Activated CD4-positive, alpha-beta T cell treated with anti-CD3 and anti-CD28 coated beads, Interleukin-2, amount 10 ng/mL, durations not matched to agents 24 days and 14 days (primary cell): ENCODE measurements at regions not wholly inside any gene's neighbourhood (a gene's known extent, or its start where the extent isn't known, plus 50 kb on each side); places are given as distances from the start of the nearest gene placed in this dataset.

ENCODE experiments used
- DNase-seq: peaks from one replicate; pipeline ENCODE4 v3.0.0; 2022
- H3K27ac Mint-ChIP-seq: one replicate; pipeline ENCODE4 v1.8.0; 2022; ENCODE audit warnings: mild to moderate bottlenecking, mixed read lengths
- H3K27me3 Mint-ChIP-seq: one replicate; pipeline ENCODE4 v1.8.0; 2022; ENCODE audit warnings: mixed read lengths
- H3K36me3 Mint-ChIP-seq: one replicate; pipeline ENCODE4 v1.8.0; 2022; ENCODE audit warnings: low read depth, mild to moderate bottlenecking, mixed read lengths
- H3K4me1 Mint-ChIP-seq: one replicate; pipeline ENCODE4 v1.8.0; 2021; ENCODE audit warnings: mixed read lengths
- H3K4me3 Mint-ChIP-seq: one replicate; pipeline ENCODE4 v1.8.0; 2022; ENCODE audit warnings: mild to moderate bottlenecking, moderate library complexity, mixed read lengths
- H3K9me3 Mint-ChIP-seq: one replicate; pipeline ENCODE4 v1.8.0; 2021; ENCODE audit warnings: mixed read lengths
- intact Hi-C: fragments of 100-400 bp; cut with micrococcal nuclease; formaldehyde crosslinking; loops from one replicate; pipeline ENCODE4 v1.15.1; 2023

DNA sequence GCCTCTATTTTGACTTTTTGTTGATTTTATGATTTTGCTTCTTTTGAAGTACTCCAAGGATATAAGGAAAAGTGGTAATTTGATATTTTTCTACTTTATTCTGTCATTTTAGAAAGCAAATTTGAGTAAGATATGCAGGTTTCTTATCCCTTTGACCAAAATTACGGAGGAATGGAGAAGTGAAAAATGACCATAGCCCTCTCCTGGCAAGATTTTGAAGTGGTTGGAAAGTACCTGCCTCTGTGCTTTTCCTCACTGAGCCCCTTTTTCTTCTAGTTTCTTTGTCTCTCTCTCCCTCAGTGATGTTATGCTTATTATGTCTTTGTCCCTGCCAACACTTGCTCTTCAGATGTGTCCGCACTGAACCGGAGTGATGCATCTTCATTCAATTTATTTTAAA, 898.1 kb downstream of the EPHA4 start:
- no peaks in the 10 kb centered on the region for H3K4me1 Mint-ChIP-seq
- H3K27me3 Mint-ChIP-seq: no peaks in the 10 kb centered on the region
- intact Hi-C loops: no loop called here

DNA sequence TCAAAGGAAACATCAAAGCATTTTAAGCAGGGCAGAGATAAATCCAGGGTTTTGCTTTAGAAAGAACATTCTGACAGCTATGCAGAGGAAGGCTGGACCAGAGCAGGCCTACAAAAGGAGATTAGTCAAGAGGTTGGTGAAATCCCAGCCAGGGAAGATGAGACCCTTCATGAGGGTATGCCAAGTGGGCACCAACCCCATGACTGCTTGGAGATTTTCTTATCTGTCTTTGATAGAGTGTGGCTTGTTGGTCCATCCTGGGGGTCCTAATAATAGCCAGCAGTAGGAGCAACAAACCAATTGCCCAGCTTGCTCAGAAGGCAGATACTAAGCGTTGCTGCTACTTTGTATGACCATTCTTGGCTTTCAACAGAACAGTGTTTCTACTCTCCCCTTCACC, 895.4 kb downstream of the EPHA4 start:
- H3K9me3 Mint-ChIP-seq: no peaks in the 10 kb centered on the region
- no peaks in the 10 kb centered on the region for H3K4me1 Mint-ChIP-seq
- intact Hi-C loops: no loop called here
- no peaks in the 10 kb centered on the region for H3K36me3 Mint-ChIP-seq
- no peak for DNase-seq
- H3K4me3 Mint-ChIP-seq: no peak overlapping the region
- H3K27ac Mint-ChIP-seq: no peak overlapping the region
- no peaks in the 10 kb centered on the region for H3K27me3 Mint-ChIP-seq

More for the DNA sequence above, 898.1 kb downstream of the EPHA4 start:
- H3K36me3 Mint-ChIP-seq: no peaks in the 10 kb centered on the region
- no peak overlapping the region for H3K27ac Mint-ChIP-seq
- no peak overlapping the region for H3K4me3 Mint-ChIP-seq
- no peak for DNase-seq
- no peaks in the 10 kb centered on the region for H3K9me3 Mint-ChIP-seq

DNA sequence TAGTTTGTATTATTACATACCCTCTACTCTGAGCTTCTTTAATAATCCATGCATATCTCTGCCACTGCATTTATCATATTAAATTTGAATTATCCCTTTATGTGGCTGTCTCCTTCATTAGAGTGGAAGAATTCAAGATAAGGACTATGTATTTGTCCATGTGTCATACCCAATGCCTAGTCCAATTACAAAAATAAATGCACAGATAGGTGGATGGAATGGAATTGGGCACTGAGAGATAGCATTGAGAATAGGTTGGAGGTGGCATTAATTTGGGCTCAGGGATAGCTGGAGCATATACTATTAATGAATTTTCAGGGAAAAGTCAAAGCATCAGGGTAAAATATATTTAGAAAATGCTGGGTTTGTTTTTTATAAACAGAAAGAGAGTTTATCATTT, 893.2 kb downstream of the EPHA4 start:
- H3K4me1 Mint-ChIP-seq: no peaks in the 10 kb centered on the region
- H3K27ac Mint-ChIP-seq: no peak overlapping the region
- intact Hi-C loops: no loop called here
- H3K4me3 Mint-ChIP-seq: no peak overlapping the region
- DNase-seq: no peak
- no peaks in the 10 kb centered on the region for H3K27me3 Mint-ChIP-seq
- H3K9me3 Mint-ChIP-seq: no peaks in the 10 kb centered on the region
- H3K36me3 Mint-ChIP-seq: no peaks in the 10 kb centered on the region

DNA sequence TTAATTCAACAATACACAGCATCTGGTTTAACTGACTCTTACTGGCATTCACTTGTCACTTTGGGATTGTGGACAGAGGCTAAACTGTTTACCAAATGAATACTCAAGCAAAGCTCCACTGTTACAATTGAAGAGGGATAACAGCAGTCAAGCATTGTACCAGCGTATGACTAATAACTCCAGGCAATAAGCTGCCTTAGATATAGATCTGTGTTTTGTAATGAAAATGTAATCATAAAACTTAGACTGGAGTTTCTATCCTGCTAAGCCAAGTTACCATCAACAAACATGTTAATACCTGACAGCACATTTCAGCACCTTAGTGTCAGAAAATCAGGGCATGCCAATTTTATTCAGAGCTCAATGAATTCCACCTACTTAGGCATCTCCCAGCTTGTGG, 889.5 kb downstream of the EPHA4 start:
- H3K36me3 Mint-ChIP-seq: no peaks in the 10 kb centered on the region
- no peak overlapping the region for H3K27ac Mint-ChIP-seq
- no peak for DNase-seq
- H3K4me3 Mint-ChIP-seq: no peak overlapping the region
- intact Hi-C loops: no loop called here
- no peaks in the 10 kb centered on the region for H3K4me1 Mint-ChIP-seq
- H3K27me3 Mint-ChIP-seq: peaks cover 2% of the 10 kb centered on the region
- no peaks in the 10 kb centered on the region for H3K9me3 Mint-ChIP-seq

DNA sequence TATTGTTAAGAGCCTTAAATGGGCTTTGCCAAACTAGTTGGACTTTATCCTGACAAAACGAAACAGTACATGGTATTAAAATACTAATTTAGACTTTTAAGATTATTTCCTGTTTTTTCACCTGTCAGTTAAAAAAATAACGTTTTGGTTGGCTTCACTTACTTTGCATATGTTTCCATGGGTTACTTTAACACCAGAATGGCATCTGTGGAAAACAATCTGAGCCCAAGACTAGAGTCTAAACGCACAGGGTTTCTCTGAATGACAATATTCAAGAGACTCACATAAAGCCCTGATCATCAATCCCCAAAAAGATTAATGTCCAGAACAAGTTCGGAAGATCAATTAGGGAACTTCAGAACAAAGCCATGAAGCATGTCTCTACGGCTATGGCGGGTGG, 888.0 kb downstream of the EPHA4 start:
- intact Hi-C loops: no loop called here
- Mint-ChIP-seq H3K9me3 (no peaks in the 10 kb centered on the region), H3K4me1 (no peaks in the 10 kb centered on the region), H3K27ac (no peak overlapping the region), H3K36me3 (no peaks in the 10 kb centered on the region), H3K4me3 (no peak overlapping the region), H3K27me3 (peaks cover 2% of the 10 kb centered on the region)
- no peak for DNase-seq

DNA sequence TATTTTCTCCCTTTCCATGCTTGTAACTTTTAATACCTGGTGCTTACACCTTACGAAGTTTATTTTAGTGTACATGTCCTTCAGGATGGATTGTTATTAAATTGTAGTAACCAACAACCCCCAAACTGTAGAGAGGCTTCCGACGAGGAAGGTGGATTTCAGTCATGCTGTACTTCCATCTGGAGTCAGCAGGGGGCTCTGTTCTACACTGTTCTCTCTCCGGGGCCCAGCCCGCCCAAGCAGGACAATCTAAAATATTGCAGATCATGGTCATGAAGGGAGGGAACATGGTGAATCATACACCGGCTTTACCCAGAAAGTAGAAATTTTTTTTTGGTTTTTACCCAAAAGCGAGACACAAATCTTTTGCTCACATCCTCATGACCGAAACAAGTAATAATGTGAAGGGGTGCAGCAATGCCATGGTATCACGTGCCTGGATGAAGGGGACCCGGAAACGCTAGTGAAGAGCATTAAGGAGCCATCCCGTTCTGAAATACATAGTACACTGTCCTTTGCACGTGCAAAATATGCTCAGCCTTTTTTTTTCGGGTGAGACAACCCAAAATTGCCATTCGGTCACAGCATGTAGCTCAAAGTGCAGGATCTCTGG, 884.8 kb downstream of the EPHA4 start:
- Mint-ChIP-seq H3K36me3 (no peaks in the 10 kb centered on the region), H3K27me3 (peaks cover 2% of the 10 kb centered on the region), H3K4me1 (no peaks in the 10 kb centered on the region), H3K4me3 (no peak overlapping the region), H3K9me3 (no peaks in the 10 kb centered on the region), H3K27ac (no peak overlapping the region)
- intact Hi-C loops: loop anchor here (1.0 kb wide), 1 partner anchor 886 kb away; no protein-coding TSS in a partner anchor
- peak; percentile 86 for DNase-seq

DNA sequence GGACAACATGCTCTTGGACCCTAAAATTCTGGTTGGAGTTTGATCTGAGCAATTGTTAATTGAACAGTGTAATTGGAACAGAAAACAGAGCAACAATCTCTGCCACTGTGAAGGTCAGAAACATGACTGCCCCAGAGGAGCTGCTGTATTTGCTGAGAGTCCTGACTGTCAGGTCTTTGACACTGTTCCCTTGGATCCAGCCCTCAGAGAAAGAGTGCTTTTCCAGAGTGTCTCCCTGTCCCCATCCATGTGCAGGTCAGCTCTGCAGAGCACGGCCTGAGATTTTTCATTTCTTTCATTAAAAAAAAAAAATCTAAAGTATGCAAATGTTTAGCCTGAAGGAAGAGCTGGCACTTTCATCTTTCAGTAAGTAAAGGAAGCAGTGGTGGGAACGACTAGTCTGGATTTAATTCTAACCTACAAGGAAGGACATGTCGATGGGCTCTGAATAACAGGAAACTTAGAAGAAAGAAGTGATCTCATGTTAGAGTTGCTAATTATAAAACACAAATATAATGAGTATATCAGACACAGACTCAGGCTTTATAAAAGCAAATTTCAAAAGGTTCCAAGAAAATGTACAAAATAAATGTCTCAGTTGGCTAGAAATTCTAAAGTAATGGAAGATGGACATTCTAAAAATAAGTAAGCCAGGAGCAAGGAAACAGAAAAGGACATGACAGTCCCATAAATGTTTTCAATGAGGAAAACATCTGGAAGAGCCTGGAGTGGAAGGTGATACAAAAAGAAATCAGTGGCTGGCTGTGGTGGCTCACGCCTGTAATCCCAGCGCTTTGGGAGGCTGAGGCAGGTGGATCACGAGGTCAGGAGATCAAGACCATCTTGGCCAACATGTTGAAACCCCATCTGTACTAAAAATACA, 876.5 kb downstream of the EPHA4 start:
- Mint-ChIP-seq H3K27me3 (no peaks in the 10 kb centered on the region), H3K36me3 (no peaks in the 10 kb centered on the region), H3K4me1 (no peaks in the 10 kb centered on the region), H3K9me3 (no peaks in the 10 kb centered on the region), H3K27ac (no peak overlapping the region), H3K4me3 (no peak overlapping the region)
- no peak for DNase-seq
- intact Hi-C loops: no loop called here

DNA sequence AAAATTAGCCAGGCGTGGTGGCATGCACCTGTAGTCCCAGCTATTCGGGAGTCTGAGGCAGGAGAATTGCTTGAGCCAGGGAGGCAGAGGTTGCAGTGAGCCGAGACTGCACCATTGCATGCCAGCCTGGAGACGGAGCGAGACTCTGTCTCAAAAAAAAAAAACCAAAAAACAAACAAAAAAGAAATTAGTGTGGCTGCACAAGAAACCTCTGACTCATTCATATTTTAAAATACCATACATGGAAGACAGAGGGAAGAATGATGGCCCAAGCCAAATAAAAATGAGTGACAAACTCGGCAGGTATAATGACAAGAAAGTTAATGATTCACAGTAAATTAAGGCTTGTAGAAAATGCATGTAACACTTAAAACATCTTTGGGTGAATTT, 875.8 kb downstream of the EPHA4 start:
- H3K27me3 Mint-ChIP-seq: no peaks in the 10 kb centered on the region
- H3K27ac Mint-ChIP-seq: no peak overlapping the region
- no peaks in the 10 kb centered on the region for H3K36me3 Mint-ChIP-seq

DNA sequence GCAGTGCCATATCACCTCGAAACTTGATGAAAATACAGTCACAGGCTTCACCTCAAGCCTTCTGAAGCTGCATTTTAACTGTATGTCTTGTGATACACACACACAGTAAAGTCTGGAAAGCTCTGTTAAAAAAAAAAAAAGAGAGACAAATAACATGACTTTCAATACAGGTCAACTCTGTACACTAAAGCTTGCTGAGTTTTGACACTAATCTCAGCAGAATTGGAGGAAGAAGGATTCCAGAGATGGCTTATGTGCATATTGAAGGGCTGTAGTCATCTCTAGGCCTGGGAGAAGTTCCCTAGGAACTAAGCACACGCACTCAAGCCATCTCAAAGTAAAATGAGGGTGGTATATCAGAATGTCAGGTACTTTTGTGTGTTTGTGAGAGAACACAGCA, 875.1 kb downstream of the EPHA4 start:
- H3K4me3 Mint-ChIP-seq: no peak overlapping the region
- no peaks in the 10 kb centered on the region for H3K27me3 Mint-ChIP-seq
- H3K27ac Mint-ChIP-seq: no peak overlapping the region
- no peaks in the 10 kb centered on the region for H3K36me3 Mint-ChIP-seq
- DNase-seq: no peak
- peaks cover 4% of the 10 kb centered on the region for H3K9me3 Mint-ChIP-seq
- no peaks in the 10 kb centered on the region for H3K4me1 Mint-ChIP-seq
- intact Hi-C loops: no loop called here

More for the DNA sequence above, 875.8 kb downstream of the EPHA4 start:
- Mint-ChIP-seq H3K4me1 (no peaks in the 10 kb centered on the region), H3K4me3 (no peak overlapping the region), H3K9me3 (peaks cover 2% of the 10 kb centered on the region)
- DNase-seq: no peak
- intact Hi-C loops: no loop called here

DNA sequence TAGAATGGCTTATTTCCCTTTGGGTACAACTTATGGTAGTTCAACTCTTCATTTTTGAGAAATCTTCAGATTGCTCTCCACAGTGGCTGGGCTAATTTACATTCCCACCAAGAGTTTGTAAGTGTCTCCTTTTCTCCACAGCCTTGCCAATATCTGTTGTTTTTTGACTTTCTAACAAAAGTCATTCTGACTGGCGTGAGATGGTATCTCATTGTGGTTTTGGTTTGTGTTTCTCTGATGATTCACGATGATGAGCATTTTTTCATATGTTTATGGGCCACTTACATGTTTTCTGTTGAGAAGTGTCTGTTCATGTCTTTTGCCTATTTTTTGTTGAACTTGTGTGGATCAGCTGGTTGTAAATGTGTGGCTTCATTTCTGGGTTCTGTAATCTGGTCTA, 871.0 kb downstream of the EPHA4 start:
- no peaks in the 10 kb centered on the region for H3K36me3 Mint-ChIP-seq
- no peaks in the 10 kb centered on the region for H3K4me1 Mint-ChIP-seq
- H3K9me3 Mint-ChIP-seq: peaks cover 4% of the 10 kb centered on the region
- intact Hi-C loops: no loop called here
- H3K27ac Mint-ChIP-seq: no peak overlapping the region
- no peak for DNase-seq
- no peak overlapping the region for H3K4me3 Mint-ChIP-seq
- H3K27me3 Mint-ChIP-seq: no peaks in the 10 kb centered on the region

DNA sequence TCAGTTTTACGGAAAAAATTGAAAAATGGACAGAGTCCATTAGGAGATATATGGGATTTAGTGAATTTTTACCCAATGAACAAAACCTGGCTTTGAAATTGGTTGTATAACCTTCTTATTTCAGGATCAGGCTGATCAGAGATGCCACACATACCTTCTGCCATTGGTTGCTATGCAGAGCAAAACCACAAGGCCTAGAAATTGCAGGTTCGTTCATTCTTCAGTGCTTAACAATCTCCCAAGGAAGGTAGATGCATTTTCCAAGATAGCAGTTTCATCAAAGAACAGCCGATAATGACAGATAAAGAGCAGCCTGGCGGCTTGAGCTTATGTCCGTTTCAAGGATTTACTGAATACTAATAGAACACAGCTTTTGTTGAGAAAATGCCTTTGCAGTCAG, 868.8 kb downstream of the EPHA4 start:
- no peak for DNase-seq
- intact Hi-C loops: no loop called here
- Mint-ChIP-seq H3K4me3 (no peak overlapping the region), H3K27me3 (no peaks in the 10 kb centered on the region), H3K36me3 (no peaks in the 10 kb centered on the region), H3K27ac (no peak overlapping the region), H3K4me1 (no peaks in the 10 kb centered on the region), H3K9me3 (peaks cover 4% of the 10 kb centered on the region)

DNA sequence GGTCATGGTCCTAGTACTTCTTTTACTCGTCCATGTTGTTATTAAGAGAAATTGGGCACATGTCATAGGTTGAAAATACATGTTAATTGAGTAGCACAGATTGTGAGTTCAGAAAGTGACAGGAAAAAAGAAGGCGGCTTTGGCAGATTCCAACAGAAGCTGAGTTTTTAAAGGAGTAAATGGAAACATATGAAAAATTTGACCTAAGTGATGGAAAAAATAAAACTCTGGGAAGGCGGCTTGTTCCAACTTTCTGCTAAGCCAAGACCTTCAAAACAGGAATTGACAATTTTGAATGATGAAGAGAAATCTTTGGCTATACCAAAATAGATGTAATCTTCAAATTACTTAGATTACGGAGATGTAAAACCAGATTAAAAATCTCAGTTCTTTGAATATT, 868.0 kb downstream of the EPHA4 start:
- intact Hi-C loops: no loop called here
- Mint-ChIP-seq H3K9me3 (peaks cover 4% of the 10 kb centered on the region), H3K27ac (no peak overlapping the region), H3K4me1 (no peaks in the 10 kb centered on the region), H3K36me3 (no peaks in the 10 kb centered on the region), H3K4me3 (no peak overlapping the region), H3K27me3 (no peaks in the 10 kb centered on the region)
- no peak for DNase-seq

DNA sequence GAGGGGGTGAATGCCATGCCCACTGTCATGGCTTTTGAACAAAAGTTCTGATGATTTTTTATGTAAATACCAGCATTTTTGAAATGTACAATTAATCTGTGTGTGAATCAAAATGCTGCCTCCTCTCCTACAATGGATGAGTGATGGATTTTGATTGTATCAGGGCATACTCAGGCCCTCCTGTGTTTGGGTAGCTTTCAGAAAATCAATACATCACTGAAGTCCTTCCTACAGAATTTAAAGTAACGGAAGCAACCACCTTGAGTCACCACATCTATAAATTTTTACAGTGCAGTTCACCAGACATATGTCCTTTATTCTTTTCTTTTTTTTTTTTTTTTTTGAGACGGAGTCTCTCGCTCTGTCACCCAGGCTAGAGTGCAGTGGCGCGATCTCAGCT, 867.3 kb downstream of the EPHA4 start:
- Mint-ChIP-seq H3K27ac (no peak overlapping the region), H3K4me3 (no peak overlapping the region), H3K36me3 (no peaks in the 10 kb centered on the region), H3K4me1 (no peaks in the 10 kb centered on the region), H3K9me3 (peaks cover 4% of the 10 kb centered on the region), H3K27me3 (no peaks in the 10 kb centered on the region)
- DNase-seq: no peak
- intact Hi-C loops: no loop called here

DNA sequence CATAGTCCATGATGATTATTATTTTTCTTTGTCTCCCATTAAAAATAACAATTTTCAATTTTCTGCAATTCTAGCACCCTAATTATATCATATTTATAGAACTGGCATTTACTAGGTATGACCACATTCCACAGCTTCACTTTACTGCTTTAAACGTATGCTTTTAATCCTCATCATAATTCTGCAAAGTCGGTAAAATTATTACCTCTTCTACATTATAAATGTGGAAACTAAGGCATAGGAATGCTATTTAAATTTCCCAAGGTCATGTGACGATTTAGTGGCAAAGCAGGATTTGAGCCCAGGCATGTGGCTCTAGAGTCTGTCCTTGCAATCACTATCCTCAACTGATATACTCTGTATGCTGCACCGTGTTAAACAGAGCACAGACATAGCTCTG, 866.4 kb downstream of the EPHA4 start:
- no peaks in the 10 kb centered on the region for H3K27me3 Mint-ChIP-seq
- H3K4me1 Mint-ChIP-seq: no peaks in the 10 kb centered on the region
- DNase-seq: no peak
- intact Hi-C loops: no loop called here
- no peak overlapping the region for H3K27ac Mint-ChIP-seq
- H3K4me3 Mint-ChIP-seq: no peak overlapping the region
- H3K9me3 Mint-ChIP-seq: peaks cover 4% of the 10 kb centered on the region
- H3K36me3 Mint-ChIP-seq: no peaks in the 10 kb centered on the region

DNA sequence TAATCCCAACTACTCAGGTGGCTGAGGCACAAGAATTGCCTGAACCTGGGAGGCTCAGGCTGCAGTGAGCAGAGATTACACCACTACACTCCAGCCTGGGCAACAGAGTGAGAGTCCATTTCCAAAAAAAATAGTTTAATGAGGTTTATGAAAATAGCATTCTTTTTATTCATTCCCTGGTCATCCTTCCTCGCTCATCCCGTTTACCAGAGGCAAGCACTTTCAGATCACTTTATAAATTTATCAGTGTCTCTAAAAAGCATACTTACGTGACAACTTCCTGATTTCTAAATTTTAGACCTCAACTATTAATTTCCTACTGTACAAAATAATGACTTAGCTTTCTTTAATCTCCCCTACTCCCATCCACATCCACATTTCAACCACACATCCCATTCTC, 864.8 kb downstream of the EPHA4 start:
- intact Hi-C loops: no loop called here
- no peak overlapping the region for H3K4me3 Mint-ChIP-seq
- H3K27ac Mint-ChIP-seq: no peak overlapping the region
- no peaks in the 10 kb centered on the region for H3K4me1 Mint-ChIP-seq
- H3K9me3 Mint-ChIP-seq: no peaks in the 10 kb centered on the region
- no peak for DNase-seq
- no peaks in the 10 kb centered on the region for H3K27me3 Mint-ChIP-seq
- no peaks in the 10 kb centered on the region for H3K36me3 Mint-ChIP-seq
